Colonic mucosa (tissue), 4 donors: ENCODE measurements at regions not wholly inside any gene's neighbourhood (a gene's known extent, or its start where the extent isn't known, plus 50 kb on each side); places are given as distances from the start of the nearest gene placed in this dataset.

Source experiments
- DNase-seq: peaks from one replicate; pipeline ENCODE4 v3.0.0-alpha.2; 2020
- H3K27ac ChIP-seq: fragments of 200-600 bp; one replicate; pipeline ENCODE4 v1.8.0; 2021
- H3K27me3 ChIP-seq: fragments of 200-600 bp; one replicate; pipeline ENCODE4 v1.8.0; 2021
- H3K36me3 ChIP-seq: fragments of 200-600 bp; one replicate; pipeline ENCODE4 v1.8.0; 2021
- H3K4me1 ChIP-seq: fragments of 200-600 bp; one replicate; pipeline ENCODE4 v1.8.0; 2021; ENCODE audit warnings: mild to moderate bottlenecking
- H3K4me3 ChIP-seq: fragments of 200-600 bp; one replicate; pipeline ENCODE4 v1.8.0; 2021
- H3K9ac ChIP-seq, 2 donors: one replicate each; pipeline ENCODE4 v1.7.0; 2013; ENCODE audit warnings: control low read depth in 2 of 2, low read depth in 2 of 2, low read length in 2 of 2
- H3K9me3 ChIP-seq: fragments of 200-600 bp; one replicate; pipeline ENCODE4 v1.8.0; 2021
- CTCF ChIP-seq: fragments of 200-600 bp; IDR thresholded peaks from one replicate; pipeline ENCODE4 v1.8.0; 2022; ENCODE audit warnings: antibody characterized with exemption, mild to moderate bottlenecking
- intact Hi-C: fragments of 100-400 bp; cut with DNase I; formaldehyde crosslinking; loops from one replicate; pipeline ENCODE4 v1.14.1; 2022
- donor health status: healthy.
- donor health status: DM: no; HTN: no; CAD: no.
- donor health status: DM: no; HTN: no; CAD: no.

GRCh38 chr4:123495530-123495929 lies 98.9 kb downstream of the SPRY1 start:
- H3K27me3 ChIP-seq = no peaks in the 10 kb centered on the region
- intact Hi-C loops = no loop called here
- no peak overlapping the region for H3K9ac ChIP-seq
- no peak overlapping the region for H3K4me3 ChIP-seq
- DNase-seq = no peak
- H3K9me3 ChIP-seq = no peaks in the 10 kb centered on the region
- no peak overlapping the region for H3K27ac ChIP-seq
- no peak for TF ChIP-seq CTCF
- H3K4me1 ChIP-seq = no peaks in the 10 kb centered on the region
- no peaks in the 10 kb centered on the region for H3K36me3 ChIP-seq

DNA sequence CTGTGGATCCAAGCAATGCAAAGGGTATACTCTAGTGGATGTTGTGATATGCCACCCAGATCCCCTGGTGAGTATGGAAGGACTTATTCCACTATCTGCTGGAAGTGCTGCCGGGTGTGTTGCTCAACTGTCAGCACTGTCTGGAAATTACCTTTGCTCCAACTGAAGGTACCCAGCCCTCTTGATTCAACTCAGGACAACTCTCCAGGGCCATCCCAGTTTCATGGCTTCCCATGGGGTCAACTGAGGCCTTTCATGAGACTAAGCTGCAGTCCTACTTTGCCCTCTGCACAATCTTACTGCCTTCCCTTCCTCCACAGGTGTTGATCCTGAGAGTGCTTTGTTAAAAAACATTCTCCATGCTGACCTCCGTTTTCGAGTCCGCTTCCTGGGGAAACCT lies 99.8 kb downstream of the SPRY1 start:
- TF ChIP-seq CTCF = no peak
- H3K27ac ChIP-seq = no peak overlapping the region
- no peaks in the 10 kb centered on the region for H3K4me1 ChIP-seq
- DNase-seq = no peak
- no peaks in the 10 kb centered on the region for H3K36me3 ChIP-seq
- H3K4me3 ChIP-seq = no peak overlapping the region
- no peaks in the 10 kb centered on the region for H3K27me3 ChIP-seq
- no peak overlapping the region for H3K9ac ChIP-seq
- intact Hi-C loops = no loop called here
- H3K9me3 ChIP-seq = no peaks in the 10 kb centered on the region

GRCh38 chr4:123497340-123497739 lies 100.7 kb downstream of the SPRY1 start:
- no peaks in the 10 kb centered on the region for H3K27me3 ChIP-seq
- intact Hi-C loops = no loop called here
- no peak overlapping the region for H3K27ac ChIP-seq
- no peaks in the 10 kb centered on the region for H3K4me1 ChIP-seq
- no peaks in the 10 kb centered on the region for H3K9me3 ChIP-seq
- H3K4me3 ChIP-seq = no peak overlapping the region
- no peak for DNase-seq
- H3K36me3 ChIP-seq = no peaks in the 10 kb centered on the region
- TF ChIP-seq CTCF = no peak
- no peak overlapping the region for H3K9ac ChIP-seq

DNA sequence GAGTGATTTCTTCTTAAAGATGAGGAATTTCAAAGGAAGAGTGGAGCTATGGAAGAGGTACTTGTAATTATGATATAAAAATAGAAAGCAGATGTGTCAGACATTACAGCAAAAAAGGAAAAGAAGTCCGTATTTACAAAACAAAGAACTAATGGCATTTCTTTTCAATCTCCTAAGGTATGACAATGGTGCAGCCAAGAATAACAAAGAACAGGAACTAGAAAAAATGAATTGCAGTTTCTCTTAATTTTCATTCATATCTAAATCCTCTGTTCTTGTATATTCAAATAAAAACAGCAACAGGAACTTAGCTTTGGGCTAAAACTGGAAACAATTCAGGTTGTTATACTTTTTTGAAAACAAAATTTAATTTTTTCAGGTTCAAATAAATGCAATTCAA lies 105.1 kb downstream of the SPRY1 start:
- no peak for TF ChIP-seq CTCF
- Histone ChIP-seq H3K27ac (no peak overlapping the region), H3K9ac (no peak overlapping the region), H3K4me1 (no peaks in the 10 kb centered on the region), H3K27me3 (no peaks in the 10 kb centered on the region), H3K9me3 (no peaks in the 10 kb centered on the region), H3K4me3 (no peak overlapping the region), H3K36me3 (no peaks in the 10 kb centered on the region)
- intact Hi-C loops = no loop called here
- no peak for DNase-seq

DNA sequence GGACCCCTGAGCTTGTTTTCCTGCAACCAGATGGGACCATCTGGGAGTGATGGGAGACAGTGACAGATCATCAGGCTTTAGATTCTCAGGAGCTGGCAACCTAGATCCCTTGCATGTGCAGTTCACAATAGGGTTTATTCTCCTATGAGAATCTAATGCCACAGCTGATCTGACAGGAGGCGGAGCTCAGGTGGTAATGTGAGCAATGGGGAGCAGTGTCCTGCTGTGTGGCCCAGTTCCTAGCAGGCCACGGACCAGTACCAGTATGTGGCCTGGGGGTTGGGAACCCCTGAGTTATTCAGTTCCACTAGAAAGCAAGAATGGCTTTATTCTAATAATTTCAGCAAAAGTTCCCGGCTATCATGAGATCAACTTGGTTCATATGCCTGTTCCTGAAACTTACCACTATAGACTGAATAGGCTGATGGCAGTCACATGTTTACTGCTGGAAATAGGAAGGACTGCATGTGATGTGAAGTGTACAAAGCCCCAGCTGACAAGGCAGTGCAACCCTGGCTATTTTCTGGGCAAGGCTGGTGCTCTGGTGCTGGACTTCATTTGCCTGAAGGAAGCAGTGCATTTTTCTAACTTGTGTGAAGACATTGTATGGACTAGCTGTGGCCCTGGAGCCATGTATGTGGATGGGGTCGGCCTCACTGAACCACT lies 107.2 kb downstream of the SPRY1 start:
- no peak overlapping the region for H3K4me3 ChIP-seq
- no peaks in the 10 kb centered on the region for H3K9me3 ChIP-seq
- TF ChIP-seq CTCF = no peak
- no peaks in the 10 kb centered on the region for H3K36me3 ChIP-seq
- intact Hi-C loops = no loop called here
- no peaks in the 10 kb centered on the region for H3K27me3 ChIP-seq
- no peak overlapping the region for H3K27ac ChIP-seq
- DNase-seq = no peak
- no peaks in the 10 kb centered on the region for H3K4me1 ChIP-seq
- no peak overlapping the region for H3K9ac ChIP-seq
